Activated naive CD8-positive, alpha-beta T cell treated with anti-CD3 and anti-CD28 coated beads, Interleukin-2, amount 50 U/mL, for 24 hours (primary cell): ENCODE measurements at regions not wholly inside any gene's neighbourhood (a gene's known extent, or its start where the extent isn't known, plus 50 kb on each side); places are given as distances from the start of the nearest gene placed in this dataset.
"Not testable (repeated sequence)": the region's sequence is repeated elsewhere in the genome, so short reads cannot be mapped to it uniquely, and the experiment has no call there.

Source experiments
- ATAC-seq: fragments of 150-1000 bp; cut with Tn5 transposase; one replicate; pipeline ENCODE4 v1.10.0; 2021
- DNase-seq: peaks from one replicate; pipeline ENCODE4 v3.0.0; 2021
- H3K27ac Mint-ChIP-seq: one replicate; pipeline ENCODE4 v1.8.0; 2021; ENCODE audit warnings: mild to moderate bottlenecking, mixed read lengths
- H3K27me3 Mint-ChIP-seq: one replicate; pipeline ENCODE4 v1.8.0; 2021; ENCODE audit warnings: mixed read lengths
- H3K36me3 Mint-ChIP-seq: one replicate; pipeline ENCODE4 v1.8.0; 2021; ENCODE audit warnings: low read depth, mixed read lengths
- H3K4me1 Mint-ChIP-seq: one replicate; pipeline ENCODE4 v1.8.0; 2021; ENCODE audit warnings: mixed read lengths
- H3K4me3 Mint-ChIP-seq: one replicate; pipeline ENCODE4 v1.8.0; 2021; ENCODE audit warnings: mild to moderate bottlenecking, moderate library complexity, mixed read lengths
- H3K9me3 Mint-ChIP-seq: one replicate; pipeline ENCODE4 v1.8.0; 2021; ENCODE audit warnings: mixed read lengths

- no peak overlapping the region for H3K27ac Mint-ChIP-seq
- no peak for DNase-seq
- H3K9me3 Mint-ChIP-seq: no peaks in the 10 kb centered on the region
- H3K4me3 Mint-ChIP-seq: no peak overlapping the region
- no peak for ATAC-seq
- peaks cover 15% of the 10 kb centered on the region for H3K27me3 Mint-ChIP-seq
- H3K36me3 Mint-ChIP-seq: no peaks in the 10 kb centered on the region
- peaks cover 14% of the 10 kb centered on the region for H3K4me1 Mint-ChIP-seq
Observed at GRCh38 chr1:8120693-8121260, 94.7 kb upstream of the ERRFI1 start.

GRCh38 chr1:8118736-8119135, 92.6 kb upstream of the ERRFI1 start:
- peaks cover 15% of the 10 kb centered on the region for H3K27me3 Mint-ChIP-seq
- not testable (repeated sequence) for H3K4me3 Mint-ChIP-seq, H3K36me3 Mint-ChIP-seq, DNase-seq, ATAC-seq, H3K27ac Mint-ChIP-seq, H3K9me3 Mint-ChIP-seq
- H3K4me1 Mint-ChIP-seq: peaks cover 14% of the 10 kb centered on the region

- no peak overlapping the region for H3K27ac Mint-ChIP-seq
- H3K36me3 Mint-ChIP-seq: no peaks in the 10 kb centered on the region
- peaks cover 14% of the 10 kb centered on the region for H3K27me3 Mint-ChIP-seq
- no peak overlapping the region for H3K4me3 Mint-ChIP-seq
- DNase-seq: no peak
- H3K9me3 Mint-ChIP-seq: no peaks in the 10 kb centered on the region
- H3K4me1 Mint-ChIP-seq: peaks cover 17% of the 10 kb centered on the region
- no peak for ATAC-seq
Observed at GRCh38 chr1:8118031-8118451, 91.9 kb upstream of the ERRFI1 start.

GRCh38 chr1:8116894-8117264, 90.8 kb upstream of the ERRFI1 start:
- Mint-ChIP-seq H3K27ac (no peak overlapping the region), H3K36me3 (no peaks in the 10 kb centered on the region), H3K27me3 (peaks cover 12% of the 10 kb centered on the region), H3K4me3 (no peak overlapping the region), H3K4me1 (peaks cover 13% of the 10 kb centered on the region), H3K9me3 (no peaks in the 10 kb centered on the region)
- ATAC-seq (no peak), DNase-seq (no peak)

GRCh38 chr1:8115769-8116167, 89.7 kb upstream of the ERRFI1 start:
- ATAC-seq: no peak
- no peaks in the 10 kb centered on the region for H3K36me3 Mint-ChIP-seq
- peaks cover 3% of the 10 kb centered on the region for H3K27me3 Mint-ChIP-seq
- H3K4me1 Mint-ChIP-seq: peaks cover 6% of the 10 kb centered on the region
- no peak for DNase-seq
- H3K9me3 Mint-ChIP-seq: no peaks in the 10 kb centered on the region
- H3K4me3 Mint-ChIP-seq: no peak overlapping the region
- H3K27ac Mint-ChIP-seq: no peak overlapping the region

DNA sequence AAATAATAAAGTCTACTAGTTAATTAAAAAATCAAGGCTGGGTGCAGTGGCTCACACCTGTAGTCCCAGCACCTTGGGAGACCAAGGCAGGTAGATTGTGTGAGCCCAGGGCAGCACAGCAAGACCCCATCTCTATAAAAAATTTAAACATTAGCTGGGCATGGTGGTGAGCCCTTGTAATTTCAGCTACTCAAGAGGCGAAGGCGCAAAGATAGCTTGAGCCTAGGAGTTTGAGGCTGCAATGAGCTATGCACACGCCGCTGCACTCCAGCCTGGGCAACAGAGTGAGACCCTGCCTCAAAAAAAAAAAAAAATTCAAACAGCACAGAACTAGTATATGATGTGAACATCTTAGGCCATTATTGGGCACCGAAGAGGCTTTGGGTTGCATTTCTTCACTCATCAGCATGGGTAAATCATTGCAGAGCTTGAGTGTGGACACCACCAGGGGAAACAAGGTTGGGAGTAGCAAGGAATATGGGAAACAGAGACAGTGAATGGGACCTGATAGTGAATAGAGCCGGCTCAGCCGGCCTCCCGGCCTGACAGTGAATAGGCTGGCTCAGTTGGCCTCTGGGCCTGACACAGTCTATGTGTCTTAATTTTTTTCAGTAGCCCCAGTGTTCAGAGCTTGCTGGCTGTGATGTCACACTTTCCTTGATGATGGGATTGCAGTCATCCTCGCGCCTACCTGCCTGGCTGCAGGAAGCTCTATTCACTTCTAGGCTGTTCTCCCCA, 89.1 kb upstream of the ERRFI1 start:
- H3K9me3 Mint-ChIP-seq: no peaks in the 10 kb centered on the region
- H3K4me1 Mint-ChIP-seq: peaks cover 4% of the 10 kb centered on the region
- H3K27ac Mint-ChIP-seq: no peak overlapping the region
- H3K36me3 Mint-ChIP-seq: no peaks in the 10 kb centered on the region
- H3K4me3 Mint-ChIP-seq: no peak overlapping the region
- H3K27me3 Mint-ChIP-seq: no peaks in the 10 kb centered on the region
- ATAC-seq (no peak), DNase-seq (no peak)

DNA sequence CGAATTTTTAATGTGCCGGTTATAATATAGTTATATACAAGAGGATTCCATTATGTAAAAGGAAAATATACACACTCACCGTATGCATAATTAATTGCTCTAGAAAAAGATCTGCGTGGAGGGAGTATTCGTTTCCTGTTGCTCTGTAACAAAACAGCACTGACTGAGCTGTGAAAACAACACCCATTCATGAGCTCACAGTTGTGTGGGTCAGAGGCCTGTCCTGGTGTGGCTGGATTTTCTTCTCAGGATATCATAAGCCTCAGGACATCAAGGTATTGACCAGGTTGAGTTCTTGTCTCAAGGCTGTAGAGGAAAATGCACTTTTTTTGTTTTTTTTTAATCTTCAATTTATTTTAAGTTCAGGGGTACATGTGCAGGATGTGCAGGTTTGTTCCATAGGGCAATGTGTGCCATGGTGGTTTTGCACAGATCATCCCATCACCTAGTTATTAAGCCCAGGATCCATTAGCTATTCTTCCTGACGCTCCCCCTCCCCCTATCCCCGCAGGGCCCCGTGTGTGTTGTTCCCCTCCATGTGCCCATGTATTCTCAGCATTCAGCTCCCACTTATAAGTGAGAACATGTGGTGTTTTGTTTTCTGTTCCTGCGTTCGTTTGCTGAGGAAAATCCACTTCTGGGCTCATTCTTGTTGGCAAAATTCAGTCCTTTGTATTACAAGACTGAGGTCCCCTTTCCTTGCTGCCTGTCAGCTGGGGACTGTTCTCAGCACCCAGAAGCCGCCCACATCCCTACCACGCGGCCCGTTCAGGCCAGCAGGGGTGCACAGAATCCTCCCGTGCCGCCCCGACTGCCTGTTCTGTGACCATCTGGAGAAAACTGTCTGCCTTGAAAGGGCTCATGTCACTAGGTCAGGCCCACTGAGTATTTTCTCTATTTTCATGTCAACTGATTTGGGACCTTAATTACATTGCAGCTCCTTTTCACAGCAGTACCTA, 87.4 kb upstream of the ERRFI1 start:
- Mint-ChIP-seq H3K27ac (no peak overlapping the region), H3K4me3 (no peak overlapping the region), H3K27me3 (no peaks in the 10 kb centered on the region)

GRCh38 chr1:8112611-8113261, 86.6 kb upstream of the ERRFI1 start:
- H3K9me3 Mint-ChIP-seq: no peaks in the 10 kb centered on the region
- no peaks in the 10 kb centered on the region for H3K36me3 Mint-ChIP-seq
- peaks cover 4% of the 10 kb centered on the region for H3K4me1 Mint-ChIP-seq
- DNase-seq (no peak), ATAC-seq (no peak)
- H3K27me3 Mint-ChIP-seq: no peaks in the 10 kb centered on the region
- H3K4me3 Mint-ChIP-seq: no peak overlapping the region
- no peak overlapping the region for H3K27ac Mint-ChIP-seq

More for the DNA sequence above, 87.4 kb upstream of the ERRFI1 start:
- Mint-ChIP-seq H3K4me1 (peaks cover 4% of the 10 kb centered on the region), H3K36me3 (no peaks in the 10 kb centered on the region), H3K9me3 (no peaks in the 10 kb centered on the region)
- ATAC-seq (no peak), DNase-seq (no peak)

- peaks cover 4% of the 10 kb centered on the region for H3K4me1 Mint-ChIP-seq
- ATAC-seq: no peak
- H3K36me3 Mint-ChIP-seq: no peaks in the 10 kb centered on the region
- DNase-seq: no peak
- no peak overlapping the region for H3K27ac Mint-ChIP-seq
- H3K27me3 Mint-ChIP-seq: no peaks in the 10 kb centered on the region
- H3K9me3 Mint-ChIP-seq: no peaks in the 10 kb centered on the region
- no peak overlapping the region for H3K4me3 Mint-ChIP-seq
Observed at GRCh38 chr1:8111560-8111959, 85.5 kb upstream of the ERRFI1 start.

DNA sequence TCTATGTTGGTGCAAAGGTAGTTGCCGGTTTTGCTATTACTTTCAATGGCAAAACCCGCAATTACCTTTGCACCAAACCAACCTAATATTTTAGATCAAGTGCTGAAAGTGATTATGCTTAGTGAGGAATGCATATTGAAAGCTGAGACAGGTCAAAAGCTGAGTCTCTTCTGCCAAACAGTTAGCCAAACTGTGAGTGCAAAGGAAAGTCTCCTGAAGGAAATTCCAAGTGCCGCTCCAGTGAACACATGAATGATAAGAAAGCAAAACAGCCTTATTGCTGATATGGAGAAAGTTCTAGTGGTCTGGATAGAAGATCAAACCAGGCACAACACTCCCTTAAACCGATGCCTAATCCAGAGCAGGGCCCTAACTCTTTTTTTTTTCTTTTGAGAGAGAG, 83.1 kb upstream of the ERRFI1 start:
- Mint-ChIP-seq H3K9me3 (no peaks in the 10 kb centered on the region), H3K4me1 (peaks cover 4% of the 10 kb centered on the region), H3K36me3 (no peaks in the 10 kb centered on the region), H3K4me3 (no peak overlapping the region), H3K27me3 (no peaks in the 10 kb centered on the region), H3K27ac (no peak overlapping the region)
- ATAC-seq (no peak), DNase-seq (no peak)

GRCh38 chr1:8107897-8108296, 81.8 kb upstream of the ERRFI1 start:
- no peak overlapping the region for H3K4me3 Mint-ChIP-seq
- H3K4me1 Mint-ChIP-seq: no peaks in the 10 kb centered on the region
- H3K27me3 Mint-ChIP-seq: peaks cover 4% of the 10 kb centered on the region
- no peak overlapping the region for H3K27ac Mint-ChIP-seq
- ATAC-seq: no peak
- H3K36me3 Mint-ChIP-seq: no peaks in the 10 kb centered on the region
- no peaks in the 10 kb centered on the region for H3K9me3 Mint-ChIP-seq
- DNase-seq: no peak

GRCh38 chr1:8104278-8105236, 78.4 kb upstream of the ERRFI1 start:
- peaks cover 9% of the 10 kb centered on the region for H3K27me3 Mint-ChIP-seq
- H3K36me3 Mint-ChIP-seq: no peaks in the 10 kb centered on the region
- no peaks in the 10 kb centered on the region for H3K9me3 Mint-ChIP-seq
- no peak overlapping the region for H3K27ac Mint-ChIP-seq
- H3K4me3 Mint-ChIP-seq: no peak overlapping the region
- ATAC-seq: no peak
- H3K4me1 Mint-ChIP-seq: no peaks in the 10 kb centered on the region
- no peak for DNase-seq

DNA sequence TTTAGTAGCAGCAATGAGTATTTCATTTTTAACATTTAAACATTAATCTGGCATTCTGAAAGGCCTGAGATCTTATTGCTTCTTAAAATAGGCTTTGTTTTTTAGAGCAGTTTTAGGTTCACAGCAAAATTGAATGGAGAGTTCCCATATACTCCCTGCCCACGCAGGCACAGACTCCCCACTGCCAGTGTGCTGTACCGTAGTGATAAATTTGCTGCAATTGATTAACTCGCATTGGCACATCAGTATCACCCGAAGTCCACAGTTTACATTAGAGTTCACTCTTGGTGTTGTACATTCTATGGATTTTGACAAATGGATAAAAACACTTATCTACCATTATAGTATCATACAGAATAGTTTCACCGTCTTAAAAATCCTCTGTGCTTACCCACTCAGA, 71.8 kb upstream of the ERRFI1 start:
- Mint-ChIP-seq H3K27me3 (peaks cover 15% of the 10 kb centered on the region), H3K27ac (no peak overlapping the region), H3K9me3 (no peaks in the 10 kb centered on the region), H3K4me3 (no peak overlapping the region), H3K36me3 (no peaks in the 10 kb centered on the region), H3K4me1 (peaks cover 48% of the 10 kb centered on the region)
- no peak for ATAC-seq
- DNase-seq: no peak
